GM18870 (cell line): ENCODE measurements at regions not wholly inside any gene's neighbourhood (a gene's known extent, or its start where the extent isn't known, plus 50 kb on each side); places are given as distances from the start of the nearest gene placed in this dataset.
"Not testable (repeated sequence)": the region's sequence is repeated elsewhere in the genome, so short reads cannot be mapped to it uniquely, and the experiment has no call there.

Experiments used
- ATAC-seq: cut with Tn5 transposase; IDR thresholded peaks from one replicate; pipeline ENCODE4 v1.9.1; 2021; ENCODE audit warnings: moderate library complexity; ENCODE audit not compliant: unreplicated experiment

GRCh38 chr7:131688738-131689661, 132.6 kb upstream of the PODXL start:
- ATAC-seq, result no peak

- ATAC-seq, result no peak
Observed at GRCh38 chr7:131687296-131687695, 130.9 kb upstream of the PODXL start.

GRCh38 chr7:131686833-131687232, 130.4 kb upstream of the PODXL start:
- ATAC-seq, result no peak

- no peak for ATAC-seq
Observed at GRCh38 chr7:131683536-131684125, 127.2 kb upstream of the PODXL start.

- no peak for ATAC-seq
Observed at GRCh38 chr7:131681961-131682360, 125.5 kb upstream of the PODXL start.

GRCh38 chr7:131679071-131679470, 122.6 kb upstream of the PODXL start:
- ATAC-seq, result not testable (repeated sequence)

- not testable (repeated sequence) for ATAC-seq
Observed at GRCh38 chr7:131676850-131677249, 120.4 kb upstream of the PODXL start.

GRCh38 chr7:131674131-131674530, 117.7 kb upstream of the PODXL start:
- ATAC-seq, result no peak

- ATAC-seq, result no peak
Observed at GRCh38 chr7:131673576-131673975, 117.1 kb upstream of the PODXL start.

GRCh38 chr7:131670406-131670805, 114.0 kb upstream of the PODXL start:
- ATAC-seq, result no peak

GRCh38 chr7:131667699-131668098, 111.3 kb upstream of the PODXL start:
- no peak for ATAC-seq

GRCh38 chr7:131665021-131665420, 108.6 kb upstream of the PODXL start:
- ATAC-seq, result no peak

GRCh38 chr7:131664570-131664969, 108.1 kb upstream of the PODXL start:
- ATAC-seq, result no peak

GRCh38 chr7:131662301-131662873, 106.0 kb upstream of the PODXL start:
- ATAC-seq, result not testable (repeated sequence)

- ATAC-seq, result no peak
Observed at GRCh38 chr7:131657881-131658280, 101.5 kb upstream of the PODXL start.

GRCh38 chr7:131656980-131657723, 100.7 kb upstream of the PODXL start:
- ATAC-seq, result no peak

- ATAC-seq, result no peak
Observed at GRCh38 chr7:131655866-131656265, 99.4 kb upstream of the PODXL start.

GRCh38 chr7:131655447-131655846, 99.0 kb upstream of the PODXL start:
- no peak for ATAC-seq

GRCh38 chr7:131654668-131655326, 98.4 kb upstream of the PODXL start:
- no peak for ATAC-seq

- no peak for ATAC-seq
Observed at GRCh38 chr7:131654249-131654558, 97.8 kb upstream of the PODXL start.
